Hematopoietic multipotent progenitor cell treated with erythropoietin and hydrocortisone succinate and interleukin-3 and kit ligand, for 17 days (in vitro differentiated cells): ENCODE measurements at regions not wholly inside any gene's neighbourhood (a gene's known extent, or its start where the extent isn't known, plus 50 kb on each side); places are given as distances from the start of the nearest gene placed in this dataset.

ENCODE experiments used
- DNase-seq: peaks from one replicate; pipeline ENCODE4 v3.0.0-alpha.2; 2015; ENCODE audit warnings: low spot score

GRCh38 chr6:97815301-97815812 is 532.3 kb upstream of the MMS22L start:
- DNase-seq: no peak

GRCh38 chr6:97816526-97816925 is 533.5 kb upstream of the MMS22L start:
- no peak for DNase-seq

- DNase-seq: no peak
Measured at GRCh38 chr6:97819710-97820109, 536.7 kb upstream of the MMS22L start.

GRCh38 chr6:97820400-97820799 is 537.4 kb upstream of the MMS22L start:
- DNase-seq: no peak

GRCh38 chr6:97822632-97823031 is 539.6 kb upstream of the MMS22L start:
- no peak for DNase-seq

- DNase-seq: no peak
Measured at GRCh38 chr6:97841763-97842162, 558.7 kb upstream of the MMS22L start.

GRCh38 chr6:97842521-97842920 is 559.5 kb upstream of the MMS22L start:
- no peak for DNase-seq

GRCh38 chr6:97849390-97849789 is 566.4 kb upstream of the MMS22L start:
- no peak for DNase-seq

- no peak for DNase-seq
Measured at GRCh38 chr6:97850458-97851212, 567.6 kb upstream of the MMS22L start.

GRCh38 chr6:97863697-97864096 is 580.7 kb upstream of the MMS22L start:
- no peak for DNase-seq

- no peak for DNase-seq
Measured at GRCh38 chr6:97864366-97864765, 581.4 kb upstream of the MMS22L start.

- no peak for DNase-seq
Measured at GRCh38 chr6:97864826-97865225, 581.8 kb upstream of the MMS22L start.

- no peak for DNase-seq
Measured at GRCh38 chr6:97865612-97866011, 582.6 kb upstream of the MMS22L start.

- no peak for DNase-seq
Measured at GRCh38 chr6:97866616-97867015, 583.6 kb upstream of the MMS22L start.

- no peak for DNase-seq
Measured at GRCh38 chr6:97867177-97867576, 584.2 kb upstream of the MMS22L start.

- no peak for DNase-seq
Measured at GRCh38 chr6:97870273-97870672, 587.3 kb upstream of the MMS22L start.

GRCh38 chr6:97876711-97877110 is 593.7 kb upstream of the MMS22L start:
- no peak for DNase-seq

- DNase-seq: no peak
Measured at GRCh38 chr6:97882755-97883154, 599.7 kb upstream of the MMS22L start.

GRCh38 chr6:97885325-97885724 is 602.3 kb upstream of the MMS22L start:
- no peak for DNase-seq

- DNase-seq: no peak
Measured at GRCh38 chr6:97885828-97886227, 602.8 kb upstream of the MMS22L start.

- no peak for DNase-seq
Measured at GRCh38 chr6:97901531-97901930, 618.5 kb upstream of the MMS22L start.

- DNase-seq: no peak
Measured at GRCh38 chr6:97909380-97909779, 626.4 kb upstream of the MMS22L start.

GRCh38 chr6:97913721-97914120 is 630.7 kb upstream of the MMS22L start:
- DNase-seq: no peak

- no peak for DNase-seq
Measured at GRCh38 chr6:97914912-97915311, 631.9 kb upstream of the MMS22L start.
